Left ventricle myocardium inferior (tissue), 1 donor: ENCODE measurements at regions not wholly inside any gene's neighbourhood (a gene's known extent, or its start where the extent isn't known, plus 50 kb on each side); places are given as distances from the start of the nearest gene placed in this dataset.
A peak's percentile ranks its signal among the peaks of the same experiment; 100 is the strongest.
"Not testable (repeated sequence)": the region's sequence is repeated elsewhere in the genome, so short reads cannot be mapped to it uniquely, and the experiment has no call there.

Experiments used
- DNase-seq: peaks from one replicate; pipeline ENCODE4 v3.0.0-alpha.2; 2020
- H3K27ac ChIP-seq: fragments of 200-600 bp; replicated peaks from 2 replicates; pipeline ENCODE4 v1.8.0; 2021
- H3K27me3 ChIP-seq: fragments of 200-600 bp; 2 replicates; pipeline ENCODE4 v1.8.0; 2021; ENCODE audit warnings: low read depth
- H3K36me3 ChIP-seq: fragments of 200-600 bp; 2 replicates; pipeline ENCODE4 v1.8.0; 2021
- H3K4me1 ChIP-seq: fragments of 200-600 bp; 2 replicates; pipeline ENCODE4 v1.8.0; 2021
- H3K4me3 ChIP-seq: fragments of 200-600 bp; 2 replicates; pipeline ENCODE4 v1.8.0; 2021; ENCODE audit warnings: mild to moderate bottlenecking, moderate library complexity
- H3K9me3 ChIP-seq: fragments of 200-600 bp; replicated peaks from 2 replicates; pipeline ENCODE4 v1.8.0; 2021
- CTCF ChIP-seq: fragments of 200-600 bp; IDR thresholded peaks from 2 replicates; pipeline ENCODE4 v1.8.0; 2021; ENCODE audit warnings: antibody characterized with exemption, mild to moderate bottlenecking, borderline replicate concordance
- intact Hi-C: fragments of 100-400 bp; cut with micrococcal nuclease; formaldehyde crosslinking; loops from one replicate; pipeline ENCODE4 v1.11.0; 2022
- donor health status: DM: no; HTN: yes; CAD: no; lungs with severe emphysema.

GRCh38 chr7:79761876-79762429, 308.5 kb upstream of the MAGI2 start:
- Histone ChIP-seq H3K36me3 (no peaks in the 10 kb centered on the region), H3K9me3 (peaks cover 8% of the 10 kb centered on the region), H3K4me1 (no peaks in the 10 kb centered on the region), H3K27ac (no peak overlapping the region), H3K4me3 (no peak overlapping the region), H3K27me3 (no peaks in the 10 kb centered on the region)
- no peak for DNase-seq
- intact Hi-C loops = no loop called here
- no peak for TF ChIP-seq CTCF

- H3K27ac ChIP-seq, intact Hi-C loops, H3K36me3 ChIP-seq, H3K4me1 ChIP-seq, H3K27me3 ChIP-seq, H3K4me3 ChIP-seq, DNase-seq: not testable (repeated sequence)
- peaks cover 22% of the 10 kb centered on the region for H3K9me3 ChIP-seq
Observed at GRCh38 chr7:79750941-79751340, 297.5 kb upstream of the MAGI2 start.

GRCh38 chr7:79749856-79750255, 296.4 kb upstream of the MAGI2 start:
- H3K4me3 ChIP-seq = no peak overlapping the region
- H3K4me1 ChIP-seq = no peaks in the 10 kb centered on the region
- H3K36me3 ChIP-seq = no peaks in the 10 kb centered on the region
- no peaks in the 10 kb centered on the region for H3K27me3 ChIP-seq
- intact Hi-C loops = no loop called here
- TF ChIP-seq CTCF = no peak
- no peak for DNase-seq
- no peak overlapping the region for H3K27ac ChIP-seq
- H3K9me3 ChIP-seq = peaks cover 15% of the 10 kb centered on the region

GRCh38 chr7:79741684-79742083, 288.2 kb upstream of the MAGI2 start:
- no peak overlapping the region for H3K4me3 ChIP-seq
- intact Hi-C loops = no loop called here
- no peaks in the 10 kb centered on the region for H3K36me3 ChIP-seq
- H3K27ac ChIP-seq = no peak overlapping the region
- no peaks in the 10 kb centered on the region for H3K4me1 ChIP-seq
- H3K27me3 ChIP-seq = no peaks in the 10 kb centered on the region
- peak; percentile 47 for TF ChIP-seq CTCF
- no peak for DNase-seq
- H3K9me3 ChIP-seq = no peaks in the 10 kb centered on the region

GRCh38 chr7:79740076-79740475, 286.6 kb upstream of the MAGI2 start:
- H3K9me3 ChIP-seq = no peaks in the 10 kb centered on the region
- no peaks in the 10 kb centered on the region for H3K4me1 ChIP-seq
- intact Hi-C loops = no loop called here
- no peak overlapping the region for H3K27ac ChIP-seq
- no peaks in the 10 kb centered on the region for H3K27me3 ChIP-seq
- DNase-seq = no peak
- TF ChIP-seq CTCF = no peak
- no peak overlapping the region for H3K4me3 ChIP-seq
- no peaks in the 10 kb centered on the region for H3K36me3 ChIP-seq

- H3K36me3 ChIP-seq, H3K27ac ChIP-seq, H3K4me3 ChIP-seq, H3K9me3 ChIP-seq, H3K4me1 ChIP-seq, intact Hi-C loops, H3K27me3 ChIP-seq, DNase-seq: not testable (repeated sequence)
Observed at GRCh38 chr7:79739036-79739709, 285.7 kb upstream of the MAGI2 start.
